ENCODE measurements at regions not wholly inside any gene's neighbourhood (a gene's known extent, or its start where the extent isn't known, plus 50 kb on each side); places are given as distances from the start of the nearest gene placed in this dataset.
"Not testable (repeated sequence)": the region's sequence is repeated elsewhere in the genome, so short reads cannot be mapped to it uniquely, and the experiment has no call there.

DNA sequence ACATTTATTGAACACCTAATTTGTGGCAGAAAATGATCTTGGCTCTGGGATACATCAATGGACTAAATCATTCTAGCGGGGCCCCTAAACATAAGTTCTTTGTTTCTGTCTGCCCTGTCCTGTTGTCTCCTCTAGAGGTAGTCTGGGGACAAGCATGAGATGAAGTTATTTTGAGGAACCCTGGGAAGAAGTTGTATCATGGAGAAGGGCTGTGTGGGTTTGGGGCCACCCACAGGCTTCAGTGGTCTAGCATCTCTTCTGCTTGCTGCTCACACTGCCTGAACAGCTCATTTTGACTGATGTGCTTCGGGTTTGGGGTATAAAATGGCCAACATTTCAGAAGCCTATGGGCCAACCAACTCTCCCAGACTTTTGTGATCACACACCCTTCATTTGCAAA, 50.3 kb upstream of the OSBPL11 start:
- DNase-seq: no peak
- intact Hi-C loops (cut with DNase I): no loop called here

DNA sequence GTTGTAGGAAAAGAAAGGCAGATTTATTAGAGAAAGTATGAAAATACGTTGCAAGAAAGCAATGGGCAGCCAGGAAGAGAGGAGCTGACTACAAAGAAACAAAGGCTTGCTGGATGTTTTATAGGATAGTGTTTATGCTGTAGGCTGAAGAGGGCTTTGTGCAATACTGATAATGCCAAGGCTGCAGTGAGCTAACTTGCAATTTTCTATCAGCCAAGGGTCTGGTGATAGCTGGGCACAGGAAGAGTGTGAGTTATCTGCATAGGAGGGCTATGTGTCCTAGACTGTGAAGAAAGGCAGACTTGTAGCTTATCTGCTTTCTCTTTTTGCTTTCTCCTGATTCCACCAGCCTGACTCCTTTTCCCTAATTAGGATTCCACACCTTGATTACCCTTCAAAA, 51.3 kb upstream of the OSBPL11 start:
- no peak for DNase-seq

GRCh38 chr3:125647318-125648014, 52.2 kb upstream of the OSBPL11 start:
- DNase-seq: peak in 9 of 42 donors; percentile 11 to 55 (median 25)
- intact Hi-C loops (cut with DNase I): no loop called here

More for the DNA sequence above, 51.3 kb upstream of the OSBPL11 start:
- intact Hi-C loops (cut with DNase I): no loop called here

DNA sequence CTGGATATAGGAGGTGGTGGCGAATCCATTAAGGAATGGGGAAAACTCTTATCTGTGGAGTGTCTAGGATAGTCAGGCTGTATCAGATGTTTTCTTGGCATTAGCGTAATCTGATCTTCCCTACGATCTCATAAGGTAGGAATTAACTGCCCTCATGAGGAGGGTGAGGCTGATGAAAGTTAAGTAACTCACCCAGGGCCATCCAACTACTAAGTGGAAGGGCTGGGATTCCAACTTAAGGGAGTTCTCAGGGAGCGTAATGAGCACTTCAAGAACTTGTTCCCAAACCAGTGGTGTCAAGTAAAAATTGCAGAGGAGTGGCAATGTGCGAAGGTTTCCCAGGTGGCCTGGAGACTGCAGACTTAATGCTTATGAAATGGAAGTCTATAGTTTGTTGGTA, 55.9 kb upstream of the OSBPL11 start:
- intact Hi-C loops (cut with DNase I): no loop called here
- DNase-seq: no peak

DNA sequence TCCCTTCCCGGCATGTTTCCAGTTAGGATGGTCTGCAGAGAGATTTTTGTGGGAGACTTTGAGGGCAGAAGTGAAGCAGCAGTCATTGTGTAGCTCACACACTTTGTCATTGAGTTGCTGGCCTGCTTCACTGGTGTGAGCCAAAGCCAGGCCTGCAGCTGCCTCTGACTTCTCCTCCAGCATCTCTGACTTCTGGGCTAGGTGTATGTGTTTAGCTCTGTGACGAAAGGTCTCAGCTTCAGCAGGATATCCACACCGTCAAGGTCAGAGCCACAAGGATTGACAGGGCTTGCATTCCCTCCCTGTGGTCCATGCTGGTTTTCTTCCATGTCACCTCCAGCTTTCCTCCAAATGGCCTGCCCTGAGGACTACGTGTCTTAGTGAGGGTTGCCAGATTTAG, 57.1 kb upstream of the OSBPL11 start:
- intact Hi-C loops (cut with DNase I): no loop called here
- no peak for DNase-seq

GRCh38 chr3:125654526-125654925, 59.2 kb upstream of the OSBPL11 start:
- peak in 2 of 42 donors; percentile 5 to 12 for DNase-seq
- intact Hi-C loops (cut with DNase I): no loop called here

- intact Hi-C loops (cut with DNase I): no loop called here
- no peak for DNase-seq
Observed at GRCh38 chr3:125662675-125663074, 67.4 kb upstream of the OSBPL11 start.

DNA sequence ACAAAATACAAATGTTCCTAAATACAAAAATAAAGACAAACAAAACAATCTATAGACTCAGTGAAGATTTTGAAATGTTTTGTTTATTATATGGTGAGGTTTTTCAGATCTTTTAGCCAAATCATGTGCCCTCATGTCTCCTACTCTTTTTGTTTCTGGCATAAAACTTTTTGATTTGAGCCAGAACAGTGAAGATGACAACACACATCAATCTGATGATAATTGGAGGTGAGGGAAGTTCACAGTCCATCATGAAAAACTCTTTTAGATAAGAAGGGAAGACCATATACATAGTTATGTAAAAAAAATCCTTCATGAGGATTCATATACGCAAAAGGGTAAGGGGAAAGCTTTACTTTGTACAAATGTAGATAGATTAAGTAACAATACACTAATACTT, 75.1 kb upstream of the OSBPL11 start:
- intact Hi-C loops (cut with DNase I): no loop called here

GRCh38 chr3:125670945-125671344, 75.6 kb upstream of the OSBPL11 start:
- DNase-seq: no peak
- intact Hi-C loops (cut with DNase I): no loop called here

More for the DNA sequence above, 75.1 kb upstream of the OSBPL11 start:
- DNase-seq: no peak

DNA sequence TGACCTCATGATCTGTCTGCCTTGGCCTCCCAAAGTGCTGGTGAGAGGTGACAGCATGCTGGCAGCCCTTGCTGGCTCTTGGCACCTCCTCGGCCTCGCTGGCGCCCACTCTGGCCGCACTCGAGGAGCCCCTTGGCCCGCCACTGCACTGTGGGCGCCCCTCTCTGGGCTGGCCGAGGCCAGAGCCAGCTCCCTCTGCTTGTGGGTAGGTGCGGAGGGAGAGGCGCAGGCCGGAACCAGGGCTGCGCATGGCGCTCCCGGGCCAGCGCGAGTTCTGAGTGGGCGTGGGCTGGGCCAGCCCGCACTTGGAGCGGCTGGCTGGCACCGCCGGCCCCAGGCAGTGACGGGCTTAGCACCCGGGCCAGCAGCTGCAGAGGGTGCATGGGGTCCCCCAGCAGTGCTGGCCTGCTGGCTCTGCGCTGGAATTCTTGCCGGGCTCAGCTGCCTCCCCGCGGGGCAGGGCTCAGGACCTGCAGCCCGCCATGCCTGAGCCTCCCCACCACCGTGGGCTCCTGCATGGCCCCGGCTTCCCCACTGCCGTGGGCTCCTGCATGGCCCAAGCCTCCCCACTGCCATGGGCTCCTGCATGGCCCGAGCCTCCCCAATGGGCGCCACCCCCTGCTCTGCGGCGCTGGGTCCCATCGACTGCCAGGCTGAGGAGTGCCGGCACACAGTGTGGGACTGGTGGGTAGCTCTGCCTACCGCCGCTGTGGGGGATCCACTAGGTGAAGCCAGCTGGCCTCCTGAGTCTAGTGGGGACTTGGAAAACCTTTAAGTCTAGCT, 76.4 kb upstream of the OSBPL11 start:
- no peak for DNase-seq
- intact Hi-C loops (cut with DNase I): no loop called here

GRCh38 chr3:125675791-125676190, 80.5 kb upstream of the OSBPL11 start:
- DNase-seq: no peak
- intact Hi-C loops (cut with DNase I): no loop called here

- DNase-seq: no peak
- intact Hi-C loops (cut with DNase I): no loop called here
Observed at GRCh38 chr3:125679258-125679657, 84.0 kb upstream of the OSBPL11 start.

- intact Hi-C loops (cut with DNase I): no loop called here
Observed at GRCh38 chr3:125681146-125681545, 85.8 kb upstream of the OSBPL11 start.

GRCh38 chr3:125681906-125682305, 86.6 kb upstream of the OSBPL11 start:
- intact Hi-C loops (cut with DNase I); DNase-seq: not testable (repeated sequence)

More at GRCh38 chr3:125681146-125681545, 85.8 kb upstream of the OSBPL11 start:
- DNase-seq: no peak

DNA sequence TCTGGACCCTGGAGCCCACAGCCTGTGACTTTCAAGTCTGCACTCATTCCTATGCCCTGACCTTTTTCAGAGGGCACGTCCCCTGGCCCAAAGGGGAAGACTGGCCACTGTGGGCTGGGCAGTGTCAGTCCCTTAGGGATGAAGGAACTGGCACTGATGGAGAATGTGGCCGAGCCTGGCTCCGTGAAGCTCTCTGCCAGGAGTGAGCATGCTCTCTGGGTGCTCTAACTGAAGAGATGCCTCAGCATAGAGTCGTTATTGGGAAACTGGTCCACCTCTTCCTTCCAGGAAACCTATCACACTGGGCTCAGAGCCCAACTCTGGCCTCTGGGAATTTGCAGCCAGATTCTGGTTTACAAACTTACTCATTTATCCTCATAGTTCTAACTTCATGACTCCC, 87.3 kb upstream of the OSBPL11 start:
- DNase-seq; intact Hi-C loops (cut with DNase I): not testable (repeated sequence)

DNA sequence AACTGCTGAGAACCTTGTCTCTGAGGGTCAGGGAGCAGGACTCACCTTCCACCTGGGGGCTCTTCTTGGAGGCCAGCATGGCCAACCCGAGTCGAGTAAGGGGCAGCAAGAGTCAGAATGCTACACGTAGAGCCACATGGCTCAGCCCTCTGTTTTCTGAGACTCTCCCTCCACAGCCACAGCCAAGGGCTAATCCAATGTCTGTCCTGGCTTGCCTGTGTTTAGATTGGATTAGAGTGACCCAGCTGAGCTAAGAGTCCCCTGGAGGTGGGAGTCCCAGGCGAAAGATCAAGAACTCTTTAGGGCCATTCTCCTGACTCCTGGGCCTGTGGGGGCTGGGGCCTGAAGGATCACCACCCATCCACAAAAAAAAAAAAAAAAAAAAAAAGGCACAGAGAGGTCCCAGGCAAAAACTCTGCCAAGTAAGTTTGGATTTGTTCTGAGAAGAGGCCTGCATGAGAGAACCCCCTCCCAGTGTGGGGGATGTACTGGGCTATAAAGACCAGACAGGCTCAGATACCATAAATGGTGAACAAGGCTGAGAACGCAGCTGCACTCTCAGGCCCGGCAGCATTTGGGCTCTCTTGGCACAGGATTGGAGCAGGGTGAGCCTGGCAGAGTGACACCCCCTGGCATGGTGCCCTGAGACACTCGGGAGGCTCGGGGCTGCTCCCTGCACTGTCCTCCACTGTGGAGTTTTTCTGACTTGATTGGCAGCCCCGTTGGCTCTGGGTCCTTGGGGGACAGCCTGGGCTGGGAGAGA, 88.0 kb upstream of the OSBPL11 start:
- DNase-seq: peak; percentile 15 to 77 (median 56)
- intact Hi-C loops (cut with DNase I): no loop called here

- DNase-seq: peak in 14 of 42 donors; percentile 6 to 59 (median 23)
- intact Hi-C loops (cut with DNase I): no loop called here
Observed at GRCh38 chr3:125684199-125684598, 88.9 kb upstream of the OSBPL11 start.

GRCh38 chr3:125685741-125686140, 90.4 kb upstream of the OSBPL11 start:
- DNase-seq; intact Hi-C loops (cut with DNase I): not testable (repeated sequence)

DNA sequence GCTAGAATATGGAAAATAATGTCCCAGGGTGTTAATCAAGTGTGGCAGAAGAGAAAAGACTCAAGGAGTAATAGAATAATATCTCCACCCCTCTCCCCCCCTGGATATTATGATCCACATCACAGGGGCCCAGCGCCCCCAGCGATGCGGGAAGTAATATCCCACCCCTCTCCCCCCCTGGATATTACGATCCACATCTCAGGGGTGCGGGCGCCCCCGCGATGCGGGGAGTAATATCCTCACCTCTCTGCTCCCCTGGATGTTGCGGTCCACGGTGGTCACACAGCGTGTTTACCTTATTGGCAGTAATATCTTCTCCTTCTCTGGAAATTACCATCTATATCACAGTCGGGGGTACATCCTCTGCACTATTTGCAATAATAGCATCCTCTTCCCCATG, 97.1 kb upstream of the OSBPL11 start:
- intact Hi-C loops (cut with DNase I): no loop called here
- no peak for DNase-seq

DNA sequence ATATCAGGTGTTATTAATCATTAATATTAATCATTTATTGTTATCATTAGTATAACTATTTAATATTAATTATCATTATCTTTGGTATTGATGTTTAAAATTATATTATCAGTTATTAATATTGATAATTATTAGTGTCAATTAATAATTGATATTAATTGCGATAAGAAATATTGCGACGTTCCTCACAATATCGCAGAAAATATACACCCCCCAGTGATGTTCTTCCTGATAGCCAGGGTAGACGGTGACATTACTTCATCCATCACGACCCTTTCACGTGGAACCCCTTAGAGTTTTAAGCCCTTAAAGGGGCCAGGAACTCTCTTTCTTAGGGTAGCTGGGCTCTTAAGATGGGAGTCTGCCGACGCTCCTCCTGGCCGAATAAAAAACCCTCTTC, 98.6 kb upstream of the OSBPL11 start:
- no peak for DNase-seq
- intact Hi-C loops (cut with DNase I): no loop called here
